NCI-H2196 treated with DMSO at 0.1 percent for 48 hours (cell line): ENCODE measurements at regions not wholly inside any gene's neighbourhood (a gene's known extent, or its start where the extent isn't known, plus 50 kb on each side); places are given as distances from the start of the nearest gene placed in this dataset.
"Not testable (repeated sequence)": the region's sequence is repeated elsewhere in the genome, so short reads cannot be mapped to it uniquely, and the experiment has no call there.

Experiments used
- DNase-seq: peaks from one replicate; lab custom pipeline; 2025; ENCODE audit not compliant: unreplicated experiment; lab: John Stamatoyannopoulos, UW

DNA sequence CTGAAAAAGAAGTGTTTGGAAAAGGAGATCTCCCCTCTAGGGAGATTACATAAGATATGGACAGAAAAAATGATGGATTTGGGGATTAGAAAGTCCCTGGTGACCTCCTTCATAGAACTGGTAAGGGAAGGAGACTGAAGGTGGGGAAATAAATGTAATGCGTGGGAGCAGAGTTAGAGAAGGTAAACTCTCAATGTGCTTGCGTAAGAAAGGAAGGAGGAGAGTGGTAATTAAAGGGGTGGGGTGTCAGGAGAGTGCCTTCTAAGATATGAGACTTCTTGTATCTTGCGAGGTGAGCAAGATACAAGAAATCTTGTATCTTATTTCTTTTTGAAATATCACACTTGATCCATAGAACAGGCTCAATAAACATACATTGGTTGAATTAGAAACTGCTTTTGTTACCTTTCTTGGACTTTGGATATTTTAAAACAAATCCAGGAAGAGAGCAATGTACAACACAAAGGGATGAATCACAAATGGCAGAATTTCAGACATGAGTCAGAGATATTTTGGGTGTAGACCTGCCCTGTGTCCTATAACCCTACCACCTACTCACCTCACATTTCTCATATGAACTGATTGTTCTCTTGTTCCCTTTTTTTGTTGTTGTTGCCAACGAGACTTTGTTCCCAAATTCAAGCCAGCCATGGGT, 342.4 kb downstream of the INSIG2 start:
- DNase-seq, result no peak

DNA sequence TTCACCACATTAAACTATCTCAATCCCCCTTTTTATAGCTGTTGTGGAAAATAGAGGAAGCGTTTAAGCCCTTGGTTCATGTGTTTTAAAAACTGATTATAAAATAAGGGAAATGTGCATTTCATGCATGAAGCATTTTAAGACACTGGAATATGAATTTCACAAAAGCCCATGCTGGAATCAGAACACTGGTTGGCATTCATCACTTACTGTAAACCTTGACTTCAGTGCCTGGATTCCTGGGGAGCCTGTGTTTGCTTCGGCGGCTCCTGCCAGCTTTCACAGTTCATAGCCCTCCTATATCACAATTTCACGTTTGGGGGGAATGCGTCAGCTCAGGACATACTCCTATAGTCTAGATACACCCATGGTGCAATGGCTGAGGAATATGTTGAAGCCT, 336.9 kb downstream of the INSIG2 start:
- no peak for DNase-seq

DNA sequence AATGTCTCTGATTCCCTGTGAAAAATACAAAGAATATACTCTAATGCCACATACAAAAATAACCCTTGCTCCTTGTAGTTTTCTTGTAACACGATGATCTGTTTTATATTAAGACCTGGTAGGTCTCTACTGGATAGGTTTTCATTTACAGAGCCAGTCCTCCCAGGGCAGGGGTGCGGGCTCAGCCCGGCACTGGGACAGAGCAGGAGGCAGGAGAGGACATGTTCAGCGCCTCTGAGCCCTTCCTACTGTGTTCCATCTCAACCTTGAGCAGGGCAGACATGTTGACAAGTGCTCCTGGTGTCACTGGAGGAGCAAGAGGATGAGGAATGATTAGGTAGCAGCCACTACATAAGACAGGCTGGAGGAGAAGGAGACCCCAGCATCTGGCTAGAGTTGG, 335.5 kb downstream of the INSIG2 start:
- no peak for DNase-seq

DNA sequence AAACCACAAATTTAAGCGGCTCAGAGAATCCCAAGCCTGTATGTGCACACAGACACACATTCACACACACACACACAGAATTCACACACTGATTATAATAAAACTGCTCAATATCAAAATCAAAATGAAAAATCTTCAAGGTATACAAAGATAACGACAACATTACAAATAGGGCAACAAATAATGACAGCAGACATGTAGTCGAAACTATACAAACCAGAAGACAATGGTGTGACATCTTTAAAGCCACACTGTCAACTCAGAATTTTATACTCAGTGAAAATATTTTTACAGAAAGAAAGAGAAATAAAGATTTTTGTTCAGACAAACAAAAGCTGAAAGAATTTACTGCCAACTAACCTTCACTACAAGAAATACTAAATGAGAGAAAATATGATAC, 333.4 kb downstream of the INSIG2 start:
- DNase-seq, result no peak

DNA sequence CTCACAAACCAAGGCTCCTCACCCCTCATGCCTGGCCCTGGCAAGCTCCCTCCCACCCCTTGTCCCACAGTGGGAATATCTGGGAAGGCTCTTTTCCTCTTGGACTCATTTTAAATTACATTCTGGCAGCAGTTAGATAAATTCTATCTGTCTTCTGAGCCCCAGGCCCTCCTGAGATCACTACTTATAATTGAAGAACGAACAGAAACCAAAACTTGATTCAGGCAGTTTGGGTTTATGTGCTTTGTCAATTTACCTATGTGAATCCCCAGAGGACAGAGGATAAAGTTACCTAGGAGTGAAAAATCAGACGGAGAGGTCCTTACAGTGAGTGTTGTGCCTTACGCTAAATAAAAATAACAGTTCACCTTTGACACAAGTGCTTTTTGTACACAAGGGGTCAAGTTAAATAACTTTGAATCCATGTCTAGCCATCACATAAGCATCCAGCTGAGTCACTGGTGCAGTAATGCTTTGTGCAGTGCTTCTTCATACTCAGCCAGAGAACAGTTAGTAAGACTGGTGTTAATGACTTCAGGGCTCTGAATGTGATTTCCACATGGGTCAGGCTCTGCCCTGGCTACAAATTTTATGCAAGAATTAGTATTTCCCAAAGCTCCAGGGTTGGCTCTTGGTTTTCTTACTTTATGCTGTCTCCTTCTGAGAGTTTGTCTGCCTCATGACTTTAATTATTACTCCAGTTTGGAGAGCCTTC, 329.3 kb downstream of the INSIG2 start:
- no peak for DNase-seq

DNA sequence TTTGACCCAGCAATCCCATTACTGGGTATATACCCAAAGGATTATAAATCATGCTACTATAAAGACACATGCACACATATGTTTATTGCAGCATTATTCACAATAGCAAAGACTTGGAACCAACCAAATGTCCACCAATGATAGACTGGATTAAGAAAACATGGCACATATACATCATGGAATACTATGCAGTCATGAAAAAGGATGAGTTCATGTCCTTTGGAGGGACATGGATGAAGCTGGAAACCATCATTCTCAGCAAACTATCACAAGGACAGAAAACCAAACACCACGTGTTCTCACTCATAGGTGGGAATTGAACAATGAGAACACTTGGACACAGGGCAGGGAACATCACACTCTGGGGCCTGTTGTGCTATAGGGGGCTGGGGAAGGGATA, 326.9 kb downstream of the INSIG2 start:
- DNase-seq, result not testable (repeated sequence)

DNA sequence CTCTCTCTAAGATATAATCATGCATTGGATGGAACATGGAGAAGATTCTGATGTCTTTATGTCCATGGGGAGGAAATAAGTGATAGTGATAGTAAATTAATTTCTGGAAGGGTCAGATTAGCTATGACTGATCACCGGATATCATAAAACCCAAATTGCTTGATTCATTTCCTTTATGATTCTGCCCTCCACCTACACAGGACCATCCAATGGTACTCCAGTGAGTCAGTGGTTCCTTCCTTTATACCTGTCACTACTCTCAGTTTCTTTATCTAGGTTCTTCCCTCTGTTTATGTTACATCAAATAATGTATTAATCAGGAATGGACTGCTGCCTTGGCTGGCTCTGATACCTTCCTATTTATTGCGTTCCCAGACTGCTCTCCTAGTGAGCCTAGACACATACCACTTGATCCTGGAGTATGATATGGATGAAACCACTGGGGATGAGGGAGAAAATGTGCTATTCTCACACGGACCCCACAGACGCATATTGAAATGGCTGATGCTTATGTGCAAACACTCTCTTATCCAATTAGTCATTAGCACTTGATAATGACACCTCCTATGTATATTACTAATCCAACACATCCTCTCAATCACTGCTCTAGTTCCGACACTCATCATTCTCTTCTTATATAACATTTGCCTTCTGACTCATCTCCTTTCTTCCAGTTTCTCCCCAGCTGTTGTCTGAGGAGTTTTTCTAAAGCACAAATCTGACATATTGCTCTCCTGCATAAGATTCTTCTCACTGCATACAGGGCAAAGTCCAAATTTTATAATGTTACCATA, 315.6 kb downstream of the INSIG2 start:
- no peak for DNase-seq

DNA sequence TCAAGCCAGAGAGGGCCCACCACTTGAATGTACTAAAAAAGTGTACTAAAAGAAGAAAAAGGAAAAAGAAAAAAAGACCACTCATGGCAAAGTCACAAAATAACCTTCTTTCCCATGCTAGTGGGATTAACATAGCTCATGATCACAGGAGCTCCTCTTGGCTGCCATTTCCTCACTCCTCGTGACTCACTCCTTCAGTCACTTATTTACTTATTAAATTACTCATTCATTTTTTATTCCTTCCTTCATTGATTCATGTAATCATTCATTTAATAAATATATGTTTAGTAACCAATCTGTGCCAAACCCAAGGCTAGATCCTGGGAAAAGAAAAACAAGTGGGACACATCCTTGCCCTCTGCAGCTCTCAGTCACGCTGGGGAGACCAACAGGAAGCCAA, 300.5 kb downstream of the INSIG2 start:
- no peak for DNase-seq

DNA sequence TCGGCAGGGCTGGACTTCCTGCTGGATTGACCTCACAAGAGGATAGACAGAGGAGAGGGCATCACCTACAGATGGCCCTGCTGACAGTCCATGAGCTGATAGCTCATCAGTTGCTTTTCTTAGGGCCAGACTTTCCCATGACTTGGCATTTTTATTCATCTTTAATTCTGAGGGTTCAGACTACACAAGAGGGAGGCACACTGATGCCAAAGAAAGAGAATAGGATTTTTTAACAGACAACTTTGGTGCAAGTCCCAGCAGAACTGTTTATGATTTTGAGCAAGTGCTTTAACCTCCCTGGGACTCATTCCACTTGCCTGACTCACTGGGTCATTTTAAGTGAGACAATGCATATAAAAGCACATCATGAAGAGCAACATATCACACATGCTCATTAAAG, 299.2 kb downstream of the INSIG2 start:
- DNase-seq, result no peak

DNA sequence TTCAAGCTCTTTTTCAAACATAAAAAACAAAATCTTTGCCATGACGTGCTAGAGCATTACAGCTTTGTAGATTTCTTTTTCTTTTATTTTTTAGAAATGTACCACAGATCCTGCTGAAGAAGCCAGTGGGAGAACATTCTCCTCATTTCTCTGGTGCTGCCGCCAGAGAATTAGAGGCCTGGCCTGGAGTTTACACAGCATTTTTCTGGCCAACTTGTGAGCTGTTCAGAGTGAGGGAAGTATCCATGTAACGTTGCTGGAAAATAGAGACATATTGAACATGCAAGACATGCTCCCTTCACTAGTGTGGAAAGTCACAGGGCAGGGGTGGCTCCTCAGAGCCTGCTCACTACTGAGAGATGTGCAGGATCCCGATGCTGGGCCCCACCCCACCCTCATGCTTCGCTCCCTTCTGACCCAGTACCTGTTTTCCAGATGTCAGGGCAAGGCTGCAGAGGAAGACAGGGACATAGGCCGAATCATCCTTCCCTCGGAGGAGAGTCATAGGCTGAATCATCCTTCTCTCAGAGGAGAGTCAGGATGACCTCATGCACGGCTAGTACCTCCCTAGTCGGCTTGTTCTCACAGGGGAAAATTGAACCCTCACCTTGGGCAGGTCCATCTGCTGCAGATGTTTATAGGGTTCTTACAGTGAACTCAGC, 298.5 kb downstream of the INSIG2 start:
- DNase-seq, result no peak

DNA sequence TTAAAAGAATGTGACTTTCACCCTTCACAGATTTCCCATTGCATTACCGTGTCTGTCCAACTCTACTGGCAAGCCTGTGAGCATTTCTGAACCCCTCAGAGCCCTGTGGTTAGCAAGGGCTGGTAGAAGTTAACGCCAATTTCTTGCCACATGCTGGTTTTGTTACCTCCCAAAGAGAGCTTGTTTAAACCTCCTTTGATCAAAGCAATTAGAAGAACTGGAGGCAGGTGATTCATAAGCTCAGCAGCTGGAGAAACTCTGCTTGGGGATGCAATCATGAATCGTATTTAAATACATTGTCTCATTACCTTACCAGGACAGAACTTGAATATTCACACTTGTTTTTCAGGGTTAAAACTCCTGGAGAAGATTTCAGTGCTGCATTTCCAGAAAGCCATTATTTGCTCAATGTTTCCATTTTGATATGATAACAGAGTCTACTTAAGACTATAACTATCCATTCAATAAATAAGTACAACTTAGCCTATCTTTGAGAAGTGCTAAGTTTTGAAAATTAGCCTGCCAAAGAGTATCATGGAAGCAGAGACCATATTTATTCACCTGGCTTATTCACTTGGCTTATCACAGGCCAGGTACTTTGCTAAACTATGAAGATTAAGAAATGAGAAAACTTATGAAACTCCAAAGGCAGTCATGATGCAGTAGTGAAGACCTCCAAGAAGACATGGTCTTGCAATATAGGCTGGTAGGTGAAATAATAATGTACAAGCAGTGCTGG, 292.8 kb downstream of the INSIG2 start:
- no peak for DNase-seq

DNA sequence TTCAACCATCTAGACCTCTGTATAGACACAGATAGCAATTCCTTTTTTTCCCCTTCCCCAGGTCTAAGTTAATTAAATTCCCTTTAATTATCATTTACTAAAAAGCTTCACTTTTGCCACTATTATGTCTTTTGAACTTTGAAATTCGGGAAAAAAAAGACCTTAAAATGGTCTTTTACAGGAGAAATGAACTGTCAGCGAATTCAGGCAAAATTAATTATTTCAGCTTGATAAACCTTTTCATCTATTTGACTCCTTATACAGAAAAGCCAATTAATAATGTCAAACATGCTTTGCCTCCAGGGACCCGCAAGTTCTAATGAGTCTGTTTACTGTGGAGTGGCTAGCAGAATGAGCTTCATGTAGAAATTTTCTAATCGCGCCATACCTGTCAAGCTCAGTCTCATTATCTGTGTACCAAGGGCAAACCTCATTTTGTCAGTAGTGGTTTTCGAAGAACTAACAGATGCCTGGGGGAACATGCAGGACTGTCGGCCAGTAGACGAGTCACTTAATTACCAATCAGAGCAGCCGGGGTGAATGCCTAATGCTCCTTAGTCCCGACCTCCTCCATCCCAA, 287.7 kb downstream of the INSIG2 start:
- DNase-seq, result no peak

DNA sequence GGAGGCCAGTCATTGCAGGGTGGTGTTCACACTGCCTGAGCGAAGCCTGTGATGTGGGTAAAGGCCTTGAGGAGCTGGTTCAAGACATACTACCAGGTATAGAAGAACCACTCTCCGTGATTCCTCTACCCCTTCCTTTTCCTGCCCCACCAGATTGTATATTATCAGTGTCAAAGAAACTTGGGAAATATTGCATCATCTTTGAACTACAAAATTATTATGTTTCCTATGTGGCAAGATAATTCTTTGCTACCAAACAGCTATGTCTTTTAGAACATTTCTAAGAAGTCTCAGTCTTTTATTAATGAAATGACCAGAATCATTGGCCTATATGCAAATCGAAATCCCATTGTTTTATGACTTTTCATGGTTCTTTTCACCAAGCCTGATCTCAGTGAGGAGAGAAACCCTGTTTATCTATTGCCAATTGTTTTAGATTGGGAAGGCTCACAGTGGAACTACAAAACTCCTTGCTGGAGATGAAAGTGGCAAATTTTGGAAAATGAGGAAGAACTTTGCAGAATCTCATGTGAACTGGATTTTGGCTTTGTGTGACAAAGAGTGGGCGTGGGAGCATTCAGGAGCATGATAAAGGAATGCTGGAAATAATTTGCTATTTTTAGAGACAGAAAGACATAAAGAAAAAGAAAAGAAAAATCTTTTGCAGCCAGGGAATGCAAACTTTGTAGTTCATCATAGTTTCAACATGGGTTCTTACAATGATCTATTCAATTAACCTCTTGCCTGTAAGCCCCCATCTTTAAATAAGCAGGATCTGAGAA, 286.9 kb downstream of the INSIG2 start:
- no peak for DNase-seq

DNA sequence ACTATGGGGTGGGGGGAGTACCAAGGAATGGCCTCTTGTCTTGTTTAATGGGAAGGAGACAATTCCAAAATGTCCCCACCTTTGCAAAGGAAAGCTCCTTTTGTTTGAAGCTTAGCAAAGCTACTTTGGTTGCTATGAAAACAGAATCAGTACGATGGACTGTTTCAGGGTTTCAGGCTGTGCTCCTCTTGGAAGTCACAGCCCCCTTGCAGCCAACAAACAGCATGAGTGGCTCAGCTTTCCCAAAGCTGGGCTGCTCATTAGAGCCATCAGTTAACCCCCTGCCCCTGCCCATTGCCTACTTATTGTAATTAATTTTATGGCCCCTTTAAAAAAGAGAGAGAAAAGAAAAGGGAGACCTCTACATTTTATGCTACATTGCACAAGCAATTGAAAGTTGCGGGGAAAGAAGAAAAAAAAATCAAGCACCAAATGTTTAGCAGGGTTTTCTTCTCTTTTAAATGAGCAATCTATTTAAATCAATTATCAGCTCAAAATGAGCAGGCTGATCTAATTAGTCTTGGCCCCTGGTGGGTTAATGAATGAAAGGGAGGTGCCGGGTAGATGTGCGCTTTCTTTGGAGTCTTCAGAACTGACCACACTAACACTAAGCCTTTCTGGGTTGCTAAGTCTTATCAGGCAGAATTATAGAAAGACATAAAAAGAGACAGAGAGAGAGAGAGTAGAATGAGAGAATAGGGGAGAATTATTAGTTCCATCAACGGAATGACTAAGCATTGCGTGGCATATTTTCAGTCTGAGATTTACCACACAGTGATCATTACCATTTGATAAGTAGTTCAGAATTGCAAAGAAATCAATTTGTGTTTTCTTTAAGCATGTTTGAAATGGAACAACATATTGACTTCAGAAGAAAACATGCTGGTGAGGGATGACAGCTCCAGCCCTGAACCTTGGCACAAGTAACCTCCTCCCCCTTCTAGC, 284.9 kb downstream of the INSIG2 start:
- DNase-seq, result no peak

DNA sequence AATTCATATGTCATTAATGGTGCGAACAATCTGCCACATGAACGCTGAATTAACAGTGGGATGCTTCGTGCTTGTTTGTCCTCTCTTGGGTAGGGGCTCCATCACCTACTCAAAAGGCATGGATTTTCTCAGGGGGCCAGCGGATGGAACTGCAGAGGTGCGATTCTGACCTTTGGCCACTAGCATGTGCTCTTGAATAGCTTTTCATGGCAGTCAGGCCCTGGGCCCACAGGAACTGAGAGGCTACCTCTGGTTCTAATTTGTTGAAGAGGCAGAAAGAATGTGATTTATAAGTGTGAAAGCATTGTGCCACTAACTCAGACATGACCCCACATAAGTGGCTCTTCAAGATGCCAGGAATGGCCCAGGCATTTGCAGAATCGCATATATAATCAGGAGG, 283.2 kb downstream of the INSIG2 start:
- no peak for DNase-seq

DNA sequence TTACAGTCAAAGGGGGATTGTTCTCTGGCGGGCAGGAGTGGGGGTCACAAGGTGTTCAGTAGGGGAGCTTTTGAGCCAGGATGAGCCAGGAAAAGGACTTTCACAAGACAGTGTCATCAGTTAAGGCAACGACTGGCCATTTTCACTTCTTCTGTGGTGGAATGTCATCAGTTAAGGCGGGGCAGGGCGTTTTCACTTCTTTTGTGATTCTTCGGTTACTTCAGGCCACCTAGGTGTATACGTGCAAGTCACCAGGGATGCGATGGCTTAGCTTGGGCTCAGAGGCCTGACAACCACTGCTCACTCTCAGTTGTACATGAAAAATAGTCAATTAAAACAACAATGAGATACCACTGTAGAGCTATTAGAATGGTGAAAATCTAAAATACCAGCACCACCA, 281.2 kb downstream of the INSIG2 start:
- DNase-seq, result not testable (repeated sequence)

DNA sequence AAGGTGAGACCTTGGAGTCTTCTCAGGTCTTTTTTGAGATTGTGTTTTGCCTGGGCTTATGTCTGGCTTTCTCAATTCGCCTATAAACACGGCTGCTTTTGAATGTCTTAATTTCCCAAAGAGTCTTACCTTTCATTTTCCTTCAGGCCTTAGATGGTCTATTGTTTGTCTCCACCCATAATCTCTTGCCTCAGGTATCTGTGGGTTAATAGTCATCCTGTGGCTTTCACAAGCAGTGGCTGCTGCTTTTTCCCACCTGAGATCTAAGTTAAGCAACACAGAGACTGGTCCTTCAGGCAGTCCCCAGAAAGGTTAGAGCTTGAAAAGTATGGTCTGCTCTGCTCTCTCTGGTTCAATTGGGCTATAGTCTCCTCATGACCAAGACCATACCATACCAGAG, 275.3 kb downstream of the INSIG2 start:
- DNase-seq, result no peak

DNA sequence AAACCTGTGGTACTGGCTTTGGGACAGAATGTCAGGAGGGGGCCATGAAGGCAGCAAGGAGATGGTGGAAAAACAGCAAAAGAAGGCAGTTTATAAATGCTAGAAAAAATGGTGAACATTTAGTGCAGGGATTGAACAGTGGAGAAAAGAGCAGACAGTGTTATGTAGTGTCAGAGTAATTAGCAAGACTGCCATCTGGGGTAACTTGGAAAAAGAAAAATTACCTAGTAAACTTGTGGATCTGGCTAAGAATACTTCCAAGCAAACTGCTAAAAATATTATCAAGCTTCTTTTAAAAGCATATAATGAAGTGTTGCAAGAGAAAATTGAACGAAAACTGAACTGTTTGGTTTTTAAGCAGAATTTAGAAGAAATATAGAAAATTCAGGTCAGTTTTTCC, 267.8 kb downstream of the INSIG2 start:
- DNase-seq, result no peak

DNA sequence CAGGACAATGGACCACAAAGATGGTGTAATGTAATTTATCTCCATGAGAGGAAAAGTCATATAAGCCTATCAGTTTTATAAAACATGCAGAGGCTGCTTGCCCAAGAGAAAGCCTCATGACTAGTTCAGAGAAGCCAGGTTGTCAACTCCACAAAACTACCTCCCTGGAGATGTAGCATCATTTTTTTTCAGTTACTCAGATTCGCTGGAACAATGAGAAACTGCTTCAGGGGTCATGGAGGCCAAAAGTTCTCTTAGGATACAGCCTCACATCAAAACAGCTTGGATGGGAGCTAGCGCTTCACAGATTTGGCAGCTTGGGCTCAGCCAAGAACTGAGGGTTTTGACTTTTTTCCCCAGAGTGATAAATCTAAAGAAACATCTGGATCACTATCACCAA, 263.5 kb downstream of the INSIG2 start:
- DNase-seq, result no peak
